GM18861 (cell line): ENCODE measurements at regions not wholly inside any gene's neighbourhood (a gene's known extent, or its start where the extent isn't known, plus 50 kb on each side); places are given as distances from the start of the nearest gene placed in this dataset.

Experiments used
- ATAC-seq: cut with Tn5 transposase; IDR thresholded peaks from one replicate; pipeline ENCODE4 v1.9.1; 2021; ENCODE audit not compliant: unreplicated experiment

DNA sequence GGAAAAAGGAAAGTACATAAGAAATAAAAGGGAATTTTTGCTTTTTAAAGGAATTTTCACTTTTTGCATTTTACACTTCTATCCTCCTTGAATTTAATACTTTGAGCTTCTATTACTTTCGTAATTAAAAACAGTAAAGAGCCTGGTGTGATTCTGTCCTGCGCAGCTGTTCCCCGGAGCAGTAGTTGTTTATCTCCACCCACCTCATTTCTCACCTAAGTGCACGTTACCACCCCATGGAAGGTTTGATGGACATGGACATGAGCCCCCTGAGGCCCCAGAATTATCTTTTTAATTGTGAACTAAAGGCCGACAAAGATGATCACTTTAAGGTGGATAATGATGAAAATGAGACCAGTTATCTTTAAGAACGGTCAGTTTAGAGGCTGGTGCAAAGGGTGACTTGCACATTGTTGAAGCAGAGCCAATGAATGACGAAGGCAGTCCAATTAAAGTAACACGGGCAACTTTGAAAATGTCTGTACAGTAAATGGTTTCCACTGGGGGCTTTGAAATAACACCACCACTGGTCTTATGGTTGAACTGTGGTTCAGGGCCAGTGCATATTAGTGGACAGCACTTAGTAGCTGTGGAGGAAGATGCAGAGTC, 52.1 kb upstream of the TEX13D start:
- no peak for ATAC-seq

DNA sequence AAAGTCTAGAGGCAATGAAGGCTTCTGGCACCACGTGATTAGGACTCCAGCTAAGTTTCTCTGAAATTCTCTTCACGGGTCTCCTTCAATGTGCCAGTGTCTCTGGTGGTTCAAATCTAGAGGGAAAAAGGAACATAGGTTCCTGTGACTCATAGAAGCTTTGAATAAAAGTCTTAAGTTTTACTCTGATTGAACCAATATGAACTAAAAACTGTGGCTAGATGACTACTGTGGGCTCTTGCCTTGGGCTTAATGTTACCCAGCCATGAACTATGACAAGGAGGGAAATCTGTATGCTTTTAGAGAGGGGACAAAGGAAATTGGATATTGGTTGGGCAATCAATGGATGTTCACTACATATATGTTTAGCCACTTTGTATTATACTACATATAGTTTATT, 49.9 kb upstream of the TEX13D start:
- ATAC-seq = no peak
